AG08396 (cell line): ENCODE measurements at regions not wholly inside any gene's neighbourhood (a gene's known extent, or its start where the extent isn't known, plus 50 kb on each side); places are given as distances from the start of the nearest gene placed in this dataset.
"Not testable (repeated sequence)": the region's sequence is repeated elsewhere in the genome, so short reads cannot be mapped to it uniquely, and the experiment has no call there.

Experiments used
- DNase-seq: peaks from one replicate; pipeline ENCODE4 v3.0.0; 2012; ENCODE audit warnings: low spot score, mixed read lengths

DNA sequence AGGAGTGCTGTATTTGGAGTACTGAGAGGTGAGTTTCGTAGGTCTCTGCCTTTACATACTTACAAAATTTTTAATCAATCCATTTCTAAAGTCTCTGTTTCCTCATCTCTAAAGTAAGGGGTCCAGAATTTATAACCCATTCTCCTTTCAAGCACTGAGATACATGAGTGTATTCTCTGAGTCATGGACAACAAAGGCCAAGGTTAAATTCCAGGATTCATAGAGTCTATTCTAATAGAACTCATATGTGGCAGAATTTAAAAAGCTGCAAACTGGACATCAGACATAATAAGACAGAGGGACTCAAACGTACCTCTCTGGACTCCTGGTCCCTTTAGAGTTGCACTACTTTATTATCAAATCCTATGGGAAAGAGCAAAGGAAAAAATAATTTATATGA lies 112.5 kb upstream of the SLIT3 start:
- no peak for DNase-seq

DNA sequence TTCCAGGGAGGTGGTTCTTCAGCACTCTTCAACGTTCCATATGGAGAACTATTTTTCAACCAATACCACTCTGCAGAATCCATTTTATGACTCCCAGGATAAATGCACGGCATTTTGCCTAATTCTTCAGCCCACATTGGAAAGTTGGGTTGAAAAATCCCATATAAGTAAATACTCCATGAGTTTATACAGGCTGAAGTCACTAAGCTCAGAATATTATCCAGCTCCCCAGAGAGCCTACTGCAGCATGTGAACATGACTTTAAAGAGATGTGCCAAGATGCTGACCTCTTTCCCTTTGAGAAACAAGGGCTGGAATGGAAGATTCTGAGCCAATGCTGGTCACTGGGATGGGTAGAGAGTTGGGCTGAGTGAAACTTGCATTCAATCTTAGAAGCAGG lies 111.9 kb upstream of the SLIT3 start:
- DNase-seq, result no peak

DNA sequence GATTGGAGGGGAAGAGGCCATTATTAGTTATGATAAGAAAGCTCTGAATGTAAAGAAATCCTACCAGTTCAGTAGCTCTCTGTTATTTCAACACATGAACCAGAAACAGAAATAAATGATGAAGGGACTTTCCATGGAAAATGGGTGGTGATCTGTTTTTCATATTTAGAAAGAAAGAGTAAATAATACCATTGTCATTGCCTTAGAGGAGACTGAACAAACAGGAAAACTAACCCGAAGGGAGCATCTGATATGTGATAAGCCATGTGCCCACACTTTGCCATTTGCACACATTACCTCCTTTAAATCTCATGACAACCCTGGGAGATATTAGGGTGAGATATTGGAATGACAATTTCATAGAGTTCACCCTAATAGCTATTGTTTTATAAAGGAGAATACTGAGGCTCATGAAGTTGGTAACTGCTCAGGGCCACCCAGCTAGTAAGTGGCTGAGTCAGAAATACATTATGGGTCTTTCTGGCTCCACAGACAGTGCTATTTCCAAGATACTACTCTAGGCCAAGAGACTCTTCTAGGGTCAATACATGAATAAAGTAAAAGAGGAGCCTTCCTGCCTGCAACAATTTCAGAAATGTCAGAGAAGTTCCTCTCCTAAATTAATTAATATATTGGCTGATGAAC lies 111.0 kb upstream of the SLIT3 start:
- DNase-seq, result no peak

DNA sequence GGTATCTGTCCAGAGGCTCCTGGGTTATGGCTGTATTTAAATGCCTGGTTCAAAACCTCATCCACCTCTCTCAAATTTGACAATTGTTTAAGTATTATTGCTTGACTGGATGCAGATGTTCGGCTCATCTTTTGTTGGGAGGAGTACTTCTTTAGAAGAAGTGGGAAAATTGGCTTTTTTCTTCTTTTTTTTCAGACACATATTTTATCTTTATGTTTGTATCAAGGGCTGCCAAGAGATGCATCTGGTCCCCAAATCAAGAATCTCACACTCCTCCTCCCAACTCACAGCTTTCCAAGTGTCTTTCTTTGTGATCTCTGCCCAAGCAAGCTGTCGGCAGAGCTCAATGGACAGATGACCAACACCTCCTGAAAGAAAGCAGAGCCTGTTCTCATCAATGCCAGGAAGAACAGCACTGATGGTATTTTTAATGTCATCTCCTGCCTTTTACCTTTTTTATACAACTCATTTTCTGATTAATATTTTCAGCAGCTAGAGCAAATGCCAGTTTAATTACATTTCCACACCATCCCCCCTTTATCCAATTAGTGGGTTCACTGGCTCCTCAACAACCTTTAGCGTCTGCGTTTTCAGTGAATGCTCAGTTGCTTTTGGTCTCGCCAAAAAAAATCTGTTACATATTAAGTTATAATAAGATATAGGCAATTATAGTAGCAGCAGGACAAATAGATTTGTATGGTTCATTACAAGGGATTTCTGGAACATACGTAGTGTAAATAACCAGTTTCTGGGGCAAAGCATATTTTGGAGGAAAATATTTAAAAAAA lies 110.3 kb upstream of the SLIT3 start:
- no peak for DNase-seq

DNA sequence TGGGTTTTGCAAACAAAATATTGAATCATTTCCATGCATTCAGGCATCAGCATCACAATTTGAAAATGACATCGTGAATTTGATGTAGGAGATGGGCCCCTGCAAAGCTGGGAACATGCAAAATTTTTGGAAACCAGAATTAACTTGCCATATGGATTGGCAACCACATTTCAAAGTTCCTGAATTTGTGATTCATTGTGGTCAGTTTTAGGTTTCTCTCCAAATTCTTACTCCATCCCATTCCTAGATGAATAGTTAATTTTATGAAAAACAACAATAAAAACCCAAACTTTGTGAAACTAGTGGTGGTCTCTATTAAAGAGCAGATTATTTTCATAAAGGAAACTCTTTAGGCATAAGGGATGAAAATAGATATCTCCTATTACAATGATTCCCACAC lies 107.8 kb upstream of the SLIT3 start:
- DNase-seq, result no peak

DNA sequence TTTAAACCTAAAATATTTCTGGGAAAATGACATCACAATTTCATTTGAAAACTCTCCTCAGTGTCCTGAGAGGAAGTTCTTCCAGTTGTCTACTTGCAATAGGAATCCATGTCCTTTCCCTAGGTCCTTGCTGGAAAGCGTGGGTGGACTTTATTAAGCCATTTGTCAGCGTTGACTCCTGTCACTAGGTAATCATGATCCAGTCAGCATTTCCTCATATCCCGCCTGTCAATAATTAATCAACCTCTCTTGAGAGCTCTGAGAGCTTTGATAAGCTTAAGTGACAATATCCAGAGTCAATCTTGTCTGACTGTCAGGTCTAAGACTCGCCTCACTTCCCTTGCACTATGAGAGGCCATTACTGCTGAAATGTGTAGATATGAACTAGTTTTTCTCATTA lies 107.2 kb upstream of the SLIT3 start:
- DNase-seq, result no peak

DNA sequence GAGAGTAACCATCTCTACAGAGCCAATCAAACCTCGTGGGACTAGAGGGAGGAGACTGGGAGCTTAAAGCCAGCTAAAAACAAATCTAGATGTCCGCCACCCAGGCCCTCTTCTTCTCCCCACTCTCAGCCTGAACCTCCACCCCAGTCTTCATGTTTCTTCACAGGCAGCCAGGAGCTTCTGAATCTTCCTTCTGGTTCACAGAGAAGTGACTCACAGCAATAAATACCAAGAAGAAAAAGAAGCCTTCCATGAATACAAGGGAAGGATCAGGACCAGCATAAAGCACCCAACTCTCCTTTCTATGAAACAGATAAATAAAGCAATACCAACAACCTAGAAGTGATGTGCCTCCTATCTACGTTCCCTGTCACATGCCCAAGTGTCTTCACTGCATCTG lies 103.3 kb upstream of the SLIT3 start:
- no peak for DNase-seq

DNA sequence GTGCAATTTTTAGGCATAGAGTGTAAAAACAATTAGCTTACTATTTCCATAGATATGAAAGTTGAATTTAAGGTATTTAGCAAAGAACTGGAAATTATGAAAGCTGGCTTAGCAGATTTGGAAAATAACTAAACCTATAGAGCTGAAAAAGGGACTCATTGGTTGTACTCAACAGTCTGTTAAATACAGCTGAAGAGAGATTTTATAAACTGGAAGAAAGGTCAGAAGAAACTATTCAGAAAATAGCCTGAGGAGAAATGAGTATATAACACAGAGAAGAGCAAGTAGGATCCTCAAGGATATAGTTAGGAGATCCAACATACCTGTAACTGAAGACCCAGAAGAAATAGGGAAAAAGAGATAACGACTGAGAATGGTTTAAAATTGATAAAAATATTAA lies 97.6 kb upstream of the SLIT3 start:
- no peak for DNase-seq

DNA sequence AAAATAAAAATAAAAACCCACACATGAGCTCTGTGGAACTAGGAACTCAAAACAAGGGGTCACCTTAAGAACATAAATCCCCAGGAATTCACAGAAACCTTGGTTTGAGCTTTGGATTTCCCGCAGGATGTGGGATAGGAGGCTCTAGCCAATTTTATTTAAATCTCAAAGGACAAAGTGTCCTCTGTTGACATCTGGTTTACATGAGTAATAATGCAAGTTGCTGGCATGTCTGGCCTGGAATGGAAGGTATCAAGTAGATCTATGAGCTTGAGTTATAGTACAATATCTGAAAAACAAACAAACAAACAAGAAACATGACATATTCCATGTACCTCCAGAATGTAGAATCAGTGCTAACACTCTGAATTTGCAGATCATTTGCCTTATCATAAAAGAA lies 94.2 kb upstream of the SLIT3 start:
- no peak for DNase-seq

DNA sequence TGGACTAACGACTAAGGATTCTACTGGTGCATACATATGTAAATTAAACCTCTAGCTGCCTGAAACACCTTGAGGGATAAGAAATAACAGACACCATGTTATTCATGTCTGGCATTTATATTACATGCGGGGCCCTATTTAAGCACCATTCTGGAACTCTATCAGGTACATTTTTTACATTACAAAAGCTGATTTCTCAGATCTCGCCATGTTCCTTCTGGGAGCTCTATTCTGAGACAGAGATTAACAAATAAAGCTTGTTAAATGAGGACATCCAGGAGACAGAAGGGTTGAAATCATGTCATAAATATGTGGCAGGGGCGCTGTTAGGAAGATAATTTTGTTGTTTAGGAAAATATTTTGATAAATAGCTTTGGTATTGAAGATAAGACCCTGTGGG lies 93.4 kb upstream of the SLIT3 start:
- no peak for DNase-seq

DNA sequence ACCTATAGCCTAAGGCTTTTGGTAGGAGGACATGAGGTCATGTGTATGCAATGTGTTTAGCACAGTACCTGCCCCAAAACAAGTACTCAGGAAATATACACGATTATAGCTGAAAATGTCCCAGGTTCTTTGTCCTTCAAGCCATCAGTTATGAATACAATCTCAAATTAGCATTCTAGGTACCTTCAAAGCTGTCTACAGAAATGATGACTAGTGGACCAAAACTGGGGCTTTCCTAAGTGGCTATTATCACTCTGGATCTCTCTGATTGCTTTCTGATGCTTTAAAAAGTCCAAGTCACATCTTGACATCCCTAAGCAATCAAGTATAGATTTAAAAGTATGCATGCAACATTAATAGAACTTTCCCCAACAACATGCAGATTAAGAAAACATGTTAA lies 93.0 kb upstream of the SLIT3 start:
- no peak for DNase-seq

DNA sequence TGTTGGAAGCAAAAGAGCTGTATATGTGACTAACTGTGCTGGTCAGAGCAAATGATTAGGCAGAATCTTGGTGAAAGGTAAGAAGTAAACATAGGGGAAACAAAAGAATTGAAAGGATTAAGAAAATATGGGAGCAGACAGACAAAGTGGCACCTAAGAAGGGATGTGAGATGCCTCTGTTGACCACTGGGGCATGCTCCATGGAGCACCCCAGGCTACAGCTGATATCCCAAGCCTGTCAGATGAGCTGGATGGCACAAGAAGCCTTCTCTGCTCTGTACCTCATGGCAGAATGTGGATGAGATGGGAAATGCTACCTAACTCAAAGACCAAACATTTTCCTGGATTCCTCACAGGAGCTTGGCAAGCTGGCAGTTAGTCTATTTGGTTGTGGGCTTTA lies 89.3 kb upstream of the SLIT3 start:
- DNase-seq, result no peak

DNA sequence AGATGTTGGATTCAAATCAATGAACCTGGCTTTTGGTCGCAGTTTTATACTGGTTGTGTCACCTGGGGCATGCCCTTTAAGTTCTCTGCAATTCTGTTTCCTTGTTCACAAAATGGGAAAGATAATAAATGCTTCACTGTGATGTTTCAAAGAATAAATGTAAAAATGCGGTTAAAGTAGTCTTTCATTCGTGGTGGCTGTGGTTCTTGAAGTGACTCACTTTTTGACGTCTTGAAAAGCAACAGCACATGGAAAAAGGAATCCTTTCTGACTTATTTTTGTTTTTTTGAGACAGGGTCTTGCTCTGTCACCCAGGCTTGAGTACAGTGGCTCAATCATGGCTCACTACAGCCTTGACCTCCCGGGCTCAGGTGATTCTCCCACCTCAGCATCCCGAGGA lies 88.4 kb upstream of the SLIT3 start:
- no peak for DNase-seq

DNA sequence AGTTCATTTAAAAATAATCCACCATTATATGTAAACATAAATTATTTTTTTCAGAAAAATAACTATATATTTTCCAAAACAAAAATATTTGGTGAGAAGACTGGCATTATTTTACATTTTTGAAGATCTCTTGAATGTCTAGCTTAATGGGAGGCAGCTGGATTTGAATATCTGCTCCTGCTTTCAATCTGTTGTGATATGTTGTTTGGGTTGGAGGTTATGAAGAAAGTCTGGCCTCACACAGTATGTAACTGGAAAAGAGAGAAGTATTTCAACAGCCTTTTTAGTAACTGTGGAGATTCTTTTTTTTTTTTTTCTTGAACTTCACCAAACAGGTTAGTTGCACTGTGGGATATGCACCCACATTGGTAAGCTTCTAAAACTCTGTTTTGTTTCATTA lies 84.7 kb upstream of the SLIT3 start:
- no peak for DNase-seq

DNA sequence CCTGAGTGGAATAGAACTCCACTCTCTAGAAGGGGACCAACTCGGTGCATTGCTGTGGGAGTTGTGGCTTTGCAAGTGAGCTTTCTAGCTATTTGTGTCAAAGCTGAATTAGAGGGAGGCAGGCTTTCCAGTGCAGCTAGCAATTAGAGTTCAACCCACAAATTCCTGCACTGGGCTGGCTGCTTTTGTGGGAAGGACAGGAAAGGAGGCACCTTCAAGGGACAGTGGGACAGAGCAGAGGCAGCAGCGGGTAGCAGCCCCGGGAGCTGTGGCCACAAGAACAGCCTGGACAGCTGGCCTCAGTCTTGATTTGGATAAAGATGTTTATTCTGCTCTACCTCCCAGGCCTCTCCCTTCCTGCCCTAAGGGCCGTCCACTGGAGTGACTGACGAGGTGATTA lies 83.7 kb upstream of the SLIT3 start:
- no peak for DNase-seq

DNA sequence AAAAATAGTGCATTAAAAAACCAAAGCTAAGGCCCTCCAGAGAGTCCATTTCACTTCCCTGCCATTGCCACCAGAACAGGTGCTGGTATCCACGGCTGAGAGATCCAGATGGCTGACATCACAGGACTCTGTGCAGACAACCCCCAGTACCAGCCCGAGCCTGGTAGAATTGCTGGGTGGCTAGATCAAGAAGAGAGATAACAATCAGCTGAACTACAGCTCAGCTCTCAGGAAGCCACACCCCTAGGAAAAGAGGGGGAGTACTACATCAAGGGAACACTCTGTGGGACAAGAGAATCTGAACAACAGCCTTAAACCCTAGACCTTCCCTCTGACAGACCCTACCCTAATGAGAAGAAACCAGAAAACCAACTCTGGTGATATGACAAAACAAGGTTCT lies 73.8 kb upstream of the SLIT3 start:
- DNase-seq, result no peak

DNA sequence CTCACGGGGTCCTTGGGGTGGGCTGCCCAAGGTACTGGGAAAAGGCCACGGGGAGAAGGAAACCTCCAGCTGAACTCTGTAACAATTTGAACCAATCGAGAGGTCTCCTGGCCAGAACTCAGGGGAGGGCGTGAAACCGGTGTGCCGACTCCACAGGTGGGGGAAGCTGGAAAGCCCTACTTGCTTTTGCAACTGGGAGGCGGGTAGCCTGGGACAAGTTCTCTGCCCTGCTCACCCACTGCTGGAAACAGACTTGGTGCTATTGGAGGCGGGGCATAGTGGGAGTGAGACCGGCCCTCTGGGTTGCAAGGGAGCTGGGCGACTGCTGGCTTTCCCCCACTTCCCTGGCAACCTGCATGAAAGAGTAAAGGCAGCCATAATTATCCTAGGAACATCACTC lies 73.2 kb upstream of the SLIT3 start:
- DNase-seq, result no peak

DNA sequence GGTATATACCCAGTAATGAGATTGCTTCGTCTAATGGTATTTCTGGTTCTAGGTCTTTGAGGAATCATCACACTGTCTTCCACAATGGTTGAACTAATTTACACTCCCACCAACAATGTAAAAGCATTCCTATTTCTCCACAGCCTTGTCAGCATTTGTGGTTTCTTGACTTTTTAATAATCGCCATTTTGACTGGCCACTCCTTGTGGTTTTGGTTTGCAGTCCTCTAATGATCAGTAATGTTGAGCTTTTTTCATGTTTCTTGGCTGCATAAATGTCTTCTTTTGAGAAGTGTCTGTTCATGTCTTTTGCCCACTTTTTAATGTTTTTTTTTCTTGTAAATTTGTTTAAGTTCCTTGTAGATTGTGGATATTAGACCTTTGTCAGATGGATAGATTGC lies 70.9 kb upstream of the SLIT3 start:
- not testable (repeated sequence) for DNase-seq

DNA sequence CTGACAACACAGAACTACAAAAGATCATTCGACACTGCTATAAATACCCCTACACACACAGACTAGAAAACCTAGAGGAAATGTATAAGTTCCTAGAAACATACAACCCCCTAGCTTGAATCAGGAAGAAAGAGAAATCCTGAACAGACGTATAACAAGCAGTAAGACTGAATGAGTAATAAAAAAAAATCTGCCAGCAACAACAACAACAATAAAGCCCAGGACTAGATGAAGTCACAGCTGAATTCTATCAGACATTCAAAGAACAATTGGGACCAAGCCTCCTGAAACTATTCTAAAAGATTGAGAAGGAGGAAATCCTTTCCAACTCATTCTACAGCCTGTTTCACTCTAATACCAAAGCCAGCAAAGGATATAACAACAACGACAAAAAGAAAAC lies 68.2 kb upstream of the SLIT3 start:
- no peak for DNase-seq

DNA sequence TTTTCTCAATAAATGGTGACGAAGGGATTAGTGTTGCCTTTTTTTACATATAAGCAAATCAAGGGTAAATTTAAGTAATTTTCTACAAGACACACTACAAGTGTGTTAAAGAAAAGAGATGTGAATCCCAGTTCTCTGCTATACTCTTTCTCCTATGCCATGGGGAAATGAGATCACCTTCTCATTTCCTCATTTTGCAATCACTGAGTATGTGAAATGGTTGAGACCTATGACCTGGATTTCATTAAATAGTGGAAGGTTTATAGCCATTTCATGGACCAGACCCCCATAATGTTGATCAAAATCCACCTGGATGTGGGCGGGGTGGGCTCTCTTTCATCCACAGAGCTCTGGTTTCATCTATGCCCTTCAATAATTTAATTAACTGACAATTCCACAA lies 66.9 kb upstream of the SLIT3 start:
- no peak for DNase-seq

DNA sequence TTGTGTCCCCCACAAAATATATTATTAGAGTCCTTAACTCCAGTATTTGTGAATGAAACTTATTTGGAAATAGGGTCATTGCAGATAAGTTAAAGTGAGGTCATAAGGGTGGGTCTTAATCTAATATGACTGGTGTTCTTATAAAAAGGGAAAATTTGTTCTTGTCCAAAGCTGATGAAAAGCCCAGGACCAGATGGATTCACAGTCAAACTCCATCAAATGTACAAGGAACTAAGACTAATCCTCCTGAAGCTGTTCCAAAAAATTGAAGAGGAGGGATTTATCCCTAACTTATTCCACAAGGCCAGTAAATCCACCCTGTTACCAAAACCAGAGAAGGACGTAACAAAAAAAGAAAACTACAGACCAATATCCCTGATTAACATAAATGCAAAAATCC lies 56.4 kb upstream of the SLIT3 start:
- DNase-seq, result no peak

DNA sequence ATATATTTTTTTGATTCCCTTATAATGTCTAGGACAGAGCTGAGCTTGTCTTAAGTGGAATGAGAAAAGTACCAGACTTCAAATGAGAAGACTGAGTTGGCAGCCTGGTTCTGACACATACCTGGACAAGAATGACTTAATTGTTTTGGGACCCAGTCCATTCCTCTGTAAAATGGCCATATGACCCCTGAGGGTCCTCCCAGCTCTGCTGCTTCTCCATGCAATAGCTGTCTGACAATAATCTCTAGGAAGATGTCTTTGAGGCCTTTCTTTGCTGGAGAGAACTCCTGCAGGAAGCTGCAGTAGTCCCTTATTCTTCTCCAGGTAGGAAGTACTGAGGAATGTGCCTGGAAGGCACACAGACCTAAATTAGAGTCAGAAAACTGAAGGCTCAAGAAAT lies 55.9 kb upstream of the SLIT3 start:
- DNase-seq, result no peak

DNA sequence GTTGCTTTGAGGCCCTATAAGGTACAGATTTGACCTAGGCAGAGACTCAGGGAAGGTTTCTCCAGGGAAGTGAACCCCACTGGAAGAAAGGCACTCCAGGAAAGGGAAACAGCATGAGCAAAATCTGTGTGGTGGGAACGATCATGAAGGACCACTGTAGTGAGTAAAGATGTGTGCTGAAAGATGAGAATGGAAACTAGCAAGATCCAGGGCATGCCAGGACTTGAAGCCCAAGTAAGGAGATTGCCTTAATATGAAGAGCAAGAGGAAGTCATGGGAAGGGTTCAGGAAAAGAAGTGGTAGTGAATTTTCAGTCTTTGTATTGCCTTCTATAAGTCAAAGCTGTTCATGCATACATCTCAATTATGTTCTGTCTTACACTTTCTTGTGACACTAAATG lies 55.2 kb upstream of the SLIT3 start:
- DNase-seq, result no peak

DNA sequence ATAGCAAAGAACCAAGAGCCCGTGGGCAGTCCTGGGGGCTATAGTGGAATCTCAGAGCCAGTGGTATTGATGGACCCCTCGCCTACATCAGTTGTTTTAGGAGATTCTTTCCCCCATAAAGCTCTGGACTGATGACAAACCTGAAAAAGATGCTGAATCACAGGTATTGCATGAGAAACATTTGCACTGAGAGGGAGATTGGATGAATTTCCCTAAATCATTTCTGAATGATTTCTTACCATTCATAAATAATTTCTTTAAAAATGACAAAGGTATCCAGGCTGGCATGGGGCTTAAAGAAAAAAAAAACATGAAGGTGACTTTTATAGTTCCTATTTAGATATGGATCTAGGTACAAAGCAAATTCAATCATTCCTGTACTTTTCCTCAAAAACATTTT lies 54.0 kb upstream of the SLIT3 start:
- no peak for DNase-seq
